Activated CD8-positive, alpha-beta memory T cell treated with anti-CD3 and anti-CD28 coated beads, Interleukin-2, amount 50 U/mL, for 4 hours (primary cell): ENCODE measurements at regions not wholly inside any gene's neighbourhood (a gene's known extent, or its start where the extent isn't known, plus 50 kb on each side); places are given as distances from the start of the nearest gene placed in this dataset.

Experiments
- DNase-seq: peaks from one replicate; pipeline ENCODE4 v3.0.0-alpha.2; 2020

DNA sequence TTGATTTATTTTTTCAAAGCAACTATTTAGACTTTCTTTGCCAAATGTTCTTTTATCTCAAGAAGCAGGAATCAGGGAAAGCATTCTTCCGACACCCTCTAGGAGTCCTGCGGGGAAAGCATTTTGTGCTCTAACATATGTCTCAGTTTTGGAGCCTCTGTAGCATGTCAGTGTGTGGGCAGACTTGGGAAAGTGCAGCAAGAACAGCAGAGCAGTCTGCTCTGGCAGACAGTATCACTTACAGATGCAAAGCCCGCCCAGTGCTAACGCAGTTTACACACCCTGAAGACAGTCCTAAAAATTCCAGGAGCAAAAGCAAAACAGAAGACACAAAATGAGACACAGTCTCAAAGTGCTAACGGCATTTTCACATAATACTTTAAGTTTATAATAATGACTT is 393.5 kb downstream of the KLF12 start:
- no peak for DNase-seq

DNA sequence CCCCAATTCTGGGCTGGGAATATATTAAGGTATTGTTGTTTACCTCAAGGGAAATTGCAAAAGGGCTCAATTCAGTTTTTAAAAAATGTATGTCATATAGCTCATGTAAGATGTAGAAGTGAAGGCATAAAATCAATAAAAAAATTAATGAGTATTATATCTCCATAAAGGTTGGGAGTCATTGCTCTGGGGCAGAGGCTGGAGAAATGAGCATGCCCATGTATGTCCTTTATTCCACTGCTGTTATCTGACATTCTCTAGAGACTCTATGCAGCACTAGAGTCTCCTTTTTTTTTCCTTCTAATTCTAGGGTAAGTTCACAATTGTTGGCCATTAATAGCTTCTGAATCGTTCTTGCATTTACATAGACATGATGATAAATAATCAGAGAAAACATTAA is 394.8 kb downstream of the KLF12 start:
- DNase-seq: no peak

DNA sequence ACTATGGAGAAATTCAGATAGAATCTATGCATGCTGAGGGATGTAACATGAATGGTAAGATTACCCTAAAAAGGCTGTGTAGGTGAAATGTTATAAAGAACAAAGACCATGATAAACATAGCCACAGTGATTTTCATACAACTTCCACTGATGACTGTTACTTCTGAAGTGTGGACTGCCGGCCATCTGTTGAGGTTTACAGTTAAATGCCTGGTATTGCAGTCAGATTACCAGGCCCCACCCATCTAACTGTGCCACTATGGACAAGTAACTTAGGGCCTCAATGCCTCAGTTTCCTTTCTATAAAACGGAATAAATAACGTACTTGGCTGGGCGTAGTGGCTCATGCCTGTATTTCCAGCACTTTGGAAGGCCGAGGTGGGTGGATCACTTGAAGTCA is 395.6 kb downstream of the KLF12 start:
- no peak for DNase-seq

DNA sequence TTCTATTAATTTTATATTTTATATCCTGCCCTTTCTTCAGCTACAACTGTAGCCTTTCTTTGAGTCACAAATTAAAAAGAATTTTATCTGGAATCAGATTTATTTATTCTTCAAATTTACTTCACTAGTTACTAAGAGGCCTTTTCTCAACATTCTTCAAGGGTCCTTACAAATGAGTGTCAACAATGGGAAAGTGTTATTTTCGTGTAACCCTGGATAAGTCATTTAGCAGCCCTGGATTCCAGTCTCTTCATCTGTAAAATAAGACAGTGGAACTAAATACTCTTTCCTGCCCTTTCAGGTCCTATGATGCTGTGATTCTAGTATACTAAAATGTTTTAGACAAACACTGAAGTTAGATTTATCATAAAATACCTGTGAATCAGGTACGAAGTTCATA is 397.0 kb downstream of the KLF12 start:
- DNase-seq: no peak

DNA sequence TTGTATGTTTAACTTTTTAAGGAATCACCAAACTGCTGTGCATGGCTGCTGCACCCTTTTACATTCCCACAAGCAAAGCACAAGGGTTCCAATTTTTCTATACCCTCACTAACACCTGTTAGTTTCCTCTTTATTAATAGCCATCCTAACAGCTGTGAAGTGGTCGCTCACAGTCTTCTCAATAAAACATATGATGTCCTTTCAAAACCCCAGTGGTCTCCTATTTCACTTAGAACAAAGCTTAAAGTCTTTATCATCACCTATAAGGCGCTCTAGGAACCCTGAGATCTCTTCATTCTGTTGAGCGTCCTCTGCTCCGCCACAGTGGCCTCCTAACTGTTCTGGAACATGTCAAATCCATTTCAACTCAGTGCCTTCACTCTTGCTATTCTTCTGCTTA is 400.5 kb downstream of the KLF12 start:
- no peak for DNase-seq

GRCh38 chr13:73732350-73732749 is 401.9 kb downstream of the KLF12 start:
- no peak for DNase-seq

GRCh38 chr13:73731564-73731963 is 402.6 kb downstream of the KLF12 start:
- DNase-seq: no peak

DNA sequence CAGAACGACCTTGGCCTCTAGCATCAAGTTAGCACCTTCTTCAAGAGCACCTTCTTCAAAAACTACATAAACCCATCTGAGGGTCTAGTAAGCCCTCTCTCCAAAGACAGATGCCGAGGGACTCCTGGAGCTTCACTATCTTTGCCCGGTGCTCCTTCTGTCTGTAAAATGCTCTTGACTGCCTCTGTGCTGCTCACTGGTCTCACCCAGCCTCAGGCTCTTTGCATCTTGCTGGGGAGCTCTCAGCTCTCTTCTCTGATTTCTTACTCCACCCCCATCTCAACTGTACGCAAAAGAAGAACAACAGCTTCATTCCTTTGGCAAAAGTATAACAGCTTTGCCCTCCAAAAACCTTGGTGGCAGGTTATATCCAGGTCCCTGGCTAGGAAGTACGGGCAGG is 404.2 kb downstream of the KLF12 start:
- no peak for DNase-seq

- no peak for DNase-seq
These were observed 405.2 kb downstream of the KLF12 start for GRCh38 chr13:73729046-73729445.

DNA sequence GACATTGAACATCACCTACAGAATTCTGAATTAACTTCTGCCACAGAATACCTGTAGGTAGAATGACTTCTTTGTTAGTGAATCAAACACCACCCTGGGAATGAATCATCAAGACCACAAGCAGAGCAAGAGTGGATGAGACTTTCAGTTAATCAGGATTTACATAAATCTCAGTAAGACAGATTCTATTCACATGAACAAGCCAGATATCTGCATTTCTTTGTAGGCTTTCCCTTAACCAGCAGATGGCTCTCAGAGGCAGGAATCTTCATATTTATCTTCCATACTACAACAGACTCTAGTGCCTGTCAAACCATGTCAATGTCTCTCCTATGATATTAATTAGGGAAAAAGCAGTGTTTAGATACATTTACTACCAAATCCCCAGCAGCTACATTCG is 412.1 kb downstream of the KLF12 start:
- DNase-seq: no peak

GRCh38 chr13:73721571-73721970 is 412.6 kb downstream of the KLF12 start:
- no peak for DNase-seq

DNA sequence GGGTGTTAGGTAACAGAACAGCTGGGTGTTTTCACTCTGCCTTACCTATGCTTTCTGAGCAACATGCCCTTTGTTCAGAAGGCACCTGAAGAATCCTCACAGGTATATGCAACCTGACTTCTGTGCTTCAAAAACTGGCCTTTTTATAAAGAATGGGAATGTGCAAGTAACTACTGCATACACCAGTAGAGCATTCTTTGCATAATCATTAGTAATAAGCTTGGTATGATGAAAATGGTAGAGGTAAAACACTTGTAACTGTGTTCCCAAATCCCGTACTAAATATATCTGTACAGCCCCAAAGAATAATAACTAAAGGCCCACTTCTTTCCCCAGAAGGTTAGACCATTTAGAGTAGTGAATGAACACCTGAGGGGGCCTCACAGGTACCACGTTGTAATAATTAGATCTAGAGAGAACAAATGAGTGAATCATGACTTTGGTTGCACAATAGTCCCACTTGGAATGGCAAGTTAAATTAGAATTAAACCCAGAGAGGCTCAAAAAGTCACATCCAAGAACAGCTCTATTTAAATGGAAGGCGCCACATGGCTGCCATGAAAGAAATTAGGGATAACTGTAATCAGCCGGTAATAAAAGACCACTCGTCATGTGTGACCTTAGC is 413.9 kb downstream of the KLF12 start:
- no peak for DNase-seq

DNA sequence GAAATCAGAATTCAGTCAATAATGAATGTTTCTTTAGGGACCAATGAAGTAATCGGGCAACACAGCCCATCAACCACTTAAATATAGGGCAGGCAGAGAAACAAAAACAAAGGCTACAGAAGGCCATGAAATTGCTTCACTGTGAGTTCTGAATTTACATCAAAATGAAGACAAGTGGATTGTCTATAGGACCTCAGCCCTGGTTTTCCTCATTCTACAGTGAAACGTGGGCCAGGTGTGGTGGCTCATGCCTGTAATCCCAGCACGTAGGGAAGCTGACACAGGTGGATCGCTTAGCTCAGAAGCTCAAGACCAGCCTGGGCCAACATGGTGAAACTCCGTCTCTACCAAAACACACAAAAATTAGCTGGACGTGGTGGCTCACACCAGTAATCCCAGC is 416.0 kb downstream of the KLF12 start:
- no peak for DNase-seq

GRCh38 chr13:73717632-73718031 is 416.6 kb downstream of the KLF12 start:
- no peak for DNase-seq

DNA sequence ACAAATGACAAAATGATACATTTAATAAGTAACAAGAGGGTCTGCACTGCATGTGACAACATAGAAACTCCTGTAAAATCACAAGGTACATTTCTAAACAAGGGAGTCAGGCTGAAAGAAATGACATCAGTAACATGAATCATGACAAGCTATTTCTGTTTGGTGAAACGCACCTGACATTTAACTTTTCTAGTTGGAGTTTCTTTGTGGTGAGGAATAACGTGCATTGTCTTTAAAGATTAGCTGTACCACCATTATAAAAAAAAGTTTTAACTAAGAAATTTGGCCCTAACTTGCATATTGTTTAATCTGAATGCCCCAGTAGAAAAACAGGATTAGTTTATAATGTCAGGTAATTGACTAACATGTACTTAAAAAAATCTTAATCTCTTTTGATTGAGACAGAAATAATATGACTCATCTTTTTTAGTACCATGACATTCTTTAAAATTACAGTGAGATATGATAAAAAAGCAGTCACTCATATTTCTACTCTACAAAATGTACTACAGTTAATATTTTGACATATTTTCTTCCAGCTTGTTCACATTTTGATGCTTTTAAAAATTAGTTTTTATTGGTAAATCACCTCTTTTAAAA is 418.2 kb downstream of the KLF12 start:
- DNase-seq: no peak

GRCh38 chr13:73715114-73715910 is 418.9 kb downstream of the KLF12 start:
- DNase-seq: peak; percentile 27

DNA sequence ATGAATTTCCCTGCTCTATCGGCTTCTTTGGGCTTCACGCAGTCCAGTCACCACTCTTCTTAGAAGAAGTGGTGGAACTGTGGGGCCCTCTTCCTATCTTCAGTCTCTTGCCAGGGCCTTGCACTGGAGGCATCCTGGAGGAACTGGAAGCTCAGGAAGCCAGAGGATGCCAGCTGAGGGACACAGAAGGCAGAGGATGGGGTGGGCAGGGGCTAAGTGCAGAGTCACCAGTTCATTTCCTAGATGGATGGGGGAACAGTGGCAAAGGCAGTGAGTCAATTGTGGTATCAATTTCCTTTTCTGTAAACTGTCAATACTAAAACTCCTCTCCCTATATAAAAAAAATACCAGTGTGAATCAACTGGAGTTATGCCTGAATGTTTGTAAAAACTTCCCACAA is 419.7 kb downstream of the KLF12 start:
- DNase-seq: no peak

DNA sequence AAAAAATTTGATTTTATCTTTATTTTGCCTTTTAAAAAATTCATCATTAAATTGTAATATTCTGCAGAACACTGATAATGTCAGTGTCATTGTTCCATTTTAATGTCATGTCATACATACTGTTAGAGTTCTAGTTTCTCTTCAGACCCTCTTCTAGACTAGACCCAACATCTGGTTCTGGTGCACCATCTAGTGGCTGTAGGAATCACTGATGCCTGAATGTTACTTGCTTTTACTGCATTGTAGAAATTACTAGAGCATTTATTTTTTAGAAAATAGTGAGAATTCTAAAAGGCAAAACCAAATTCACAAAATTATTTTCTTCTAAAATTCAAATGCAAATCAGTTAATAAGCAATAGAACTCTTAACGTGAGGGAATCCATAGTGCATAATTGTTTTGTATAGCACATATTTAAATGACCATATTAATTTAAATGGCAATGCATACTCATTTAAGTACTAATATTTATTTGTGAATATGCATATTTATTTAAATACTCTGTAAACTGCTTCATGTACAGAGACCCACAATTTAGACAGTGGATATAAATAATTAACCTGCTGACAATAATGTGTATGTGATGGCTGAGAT is 425.7 kb downstream of the KLF12 start:
- DNase-seq: peak; percentile 45

GRCh38 chr13:73704587-73704986 is 429.6 kb downstream of the KLF12 start:
- DNase-seq: no peak

- no peak for DNase-seq
These were observed 430.6 kb downstream of the KLF12 start for GRCh38 chr13:73703606-73704005.

DNA sequence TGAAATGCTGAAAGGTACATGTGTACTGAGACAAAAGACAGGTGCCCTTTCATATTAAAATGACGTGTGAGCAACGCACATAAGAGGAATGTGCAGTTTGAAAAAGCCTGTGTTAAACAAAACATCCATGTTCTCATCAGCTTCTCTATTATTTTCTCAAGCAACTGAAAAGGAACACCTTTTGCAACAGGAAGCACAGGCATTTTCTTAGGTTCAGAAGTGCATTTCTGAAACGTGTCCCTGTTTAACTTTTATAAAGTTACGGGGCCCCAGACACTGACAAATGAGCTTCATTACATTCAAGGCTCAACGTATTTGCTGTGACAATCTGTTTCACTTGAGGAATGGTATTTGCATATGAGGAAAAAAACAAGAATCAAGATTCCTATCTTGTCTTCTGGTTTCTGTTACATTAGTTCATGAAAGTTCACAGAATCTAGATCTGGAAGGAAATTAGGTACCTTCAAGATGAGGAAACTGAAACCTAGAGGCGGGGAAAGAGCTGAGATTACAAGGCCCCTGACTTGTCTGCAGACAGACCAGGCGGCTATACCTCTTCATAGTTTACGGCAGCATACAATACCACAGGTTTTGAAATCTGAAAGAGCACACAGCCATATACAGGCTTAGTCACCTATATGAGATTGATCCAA is 431.7 kb downstream of the KLF12 start:
- DNase-seq: peak; percentile 17

GRCh38 chr13:73701160-73701559 is 433.0 kb downstream of the KLF12 start:
- no peak for DNase-seq

DNA sequence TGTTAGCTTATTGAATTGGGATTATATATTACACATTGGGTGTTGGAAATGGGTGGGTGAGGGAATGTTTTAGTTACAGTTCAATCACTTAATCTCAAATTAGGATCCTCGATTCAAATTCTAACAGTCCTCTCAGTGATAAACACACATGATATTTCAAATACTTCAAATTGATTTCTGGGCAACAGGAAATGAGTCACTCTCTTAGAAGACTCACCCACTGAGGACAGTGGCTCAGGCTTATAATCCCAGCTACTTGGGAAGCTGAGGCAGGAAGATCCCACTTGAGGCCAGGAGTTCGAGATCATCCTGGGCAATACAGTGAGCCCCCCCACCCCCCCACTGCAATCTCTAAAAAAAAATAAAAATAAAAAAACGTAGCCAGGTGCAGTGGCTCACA is 435.3 kb downstream of the KLF12 start:
- no peak for DNase-seq
